H9 (cell line): ENCODE measurements at regions not wholly inside any gene's neighbourhood (a gene's known extent, or its start where the extent isn't known, plus 50 kb on each side); places are given as distances from the start of the nearest gene placed in this dataset.

ENCODE experiments used
- DNase-seq: peaks from one replicate; pipeline ENCODE4 v3.0.0-alpha.2; 2017
- H2AFZ ChIP-seq: one replicate; pipeline ENCODE4 v1.6.1; 2013; ENCODE audit warnings: mild to moderate bottlenecking, low read length, control low read depth, moderate library complexity
- H2AK5ac ChIP-seq: 2 replicates; pipeline ENCODE4 v1.6.1; 2013; ENCODE audit warnings: low read length, control low read depth, mixed read lengths; ENCODE audit not compliant: insufficient read length
- H2BK120ac ChIP-seq: one replicate; pipeline ENCODE4 v1.6.1; 2013; ENCODE audit warnings: low read depth, mild to moderate bottlenecking, low read length, control low read depth, inconsistent platforms; ENCODE audit not compliant: poor library complexity, severe bottlenecking
- H2BK12ac ChIP-seq: 2 replicates; pipeline ENCODE4 v1.6.1; 2013; ENCODE audit warnings: low read length, control low read depth, mixed read lengths, low read depth; ENCODE audit not compliant: insufficient read length
- H2BK15ac ChIP-seq: 2 replicates; pipeline ENCODE4 v1.6.1; 2013; ENCODE audit warnings: low read depth, low read length, control low read depth
- H2BK20ac ChIP-seq: one replicate; pipeline ENCODE4 v1.6.1; 2013; ENCODE audit warnings: low read depth, mild to moderate bottlenecking, low read length, control low read depth, inconsistent platforms; ENCODE audit not compliant: poor library complexity, severe bottlenecking
- H2BK5ac ChIP-seq: 2 replicates; pipeline ENCODE4 v1.6.1; 2013; ENCODE audit warnings: low read length, control low read depth, mixed read lengths; ENCODE audit not compliant: insufficient read length
- H3K14ac ChIP-seq: 2 replicates; pipeline ENCODE4 v1.6.1; 2013; ENCODE audit warnings: low read length, control low read depth; ENCODE audit not compliant: insufficient read depth
- H3K18ac ChIP-seq: 2 replicates; pipeline ENCODE4 v1.6.1; 2013; ENCODE audit warnings: low read depth, mild to moderate bottlenecking, mixed read lengths, low read length, control low read depth; ENCODE audit not compliant: insufficient read length
- H3K23ac ChIP-seq: 2 replicates; pipeline ENCODE4 v1.6.1; 2013; ENCODE audit warnings: low read length, control low read depth, mixed read lengths, low read depth; ENCODE audit not compliant: insufficient read length
- H3K23me2 ChIP-seq: 2 replicates; pipeline ENCODE4 v1.6.1; 2013; ENCODE audit warnings: low read depth, mild to moderate bottlenecking, mixed read lengths, low read length, control low read depth; ENCODE audit not compliant: insufficient read length, poor library complexity, severe bottlenecking
- H3K27ac ChIP-seq: 2 replicates; pipeline ENCODE4 v1.5.1; 2013; ENCODE audit warnings: low read length, control low read depth, mixed read lengths, low read depth; ENCODE audit not compliant: insufficient read length
- H3K27me3 ChIP-seq: 2 replicates; pipeline ENCODE4 v1.6.1; 2013; ENCODE audit warnings: low read length, control low read depth, inconsistent platforms; ENCODE audit not compliant: insufficient read depth
- H3K4ac ChIP-seq: 2 replicates; pipeline ENCODE4 v1.6.1; 2013; ENCODE audit warnings: low read depth, mild to moderate bottlenecking, control low read depth, inconsistent platforms, low read length, moderate library complexity
- H3K4me1 ChIP-seq: 2 replicates; pipeline ENCODE4 v1.6.1; 2013; ENCODE audit warnings: low read length, control low read depth, inconsistent platforms; ENCODE audit not compliant: insufficient read depth
- H3K4me2 ChIP-seq: 2 replicates; pipeline ENCODE4 v1.6.1; 2013; ENCODE audit warnings: low read length, control low read depth, mixed read lengths; ENCODE audit not compliant: insufficient read length, insufficient read depth
- H3K56ac ChIP-seq: 2 replicates; pipeline ENCODE4 v1.6.1; 2013; ENCODE audit warnings: low read depth, mild to moderate bottlenecking, mixed read lengths, low read length, control low read depth; ENCODE audit not compliant: insufficient read length
- H3K79me1 ChIP-seq: 2 replicates; pipeline ENCODE4 v1.6.1; 2013; ENCODE audit warnings: low read depth, mild to moderate bottlenecking, moderate library complexity, low read length, control low read depth, inconsistent platforms; ENCODE audit not compliant: insufficient read depth, poor library complexity, severe bottlenecking
- H3K79me2 ChIP-seq: 2 replicates; pipeline ENCODE4 v1.6.1; 2013; ENCODE audit warnings: low read length, control low read depth, inconsistent platforms; ENCODE audit not compliant: insufficient read depth
- H3K9ac ChIP-seq: 2 replicates; pipeline ENCODE4 v1.6.1; 2013; ENCODE audit warnings: low read length, control low read depth, mixed read lengths; ENCODE audit not compliant: insufficient read length; ENCODE audit errors: extremely low read depth
- H3K9me3 ChIP-seq: one replicate; pipeline ENCODE4 v1.6.1; 2013; ENCODE audit warnings: low read depth, low read length, inconsistent platforms; ENCODE audit not compliant: control insufficient read depth
- H3T11ph ChIP-seq: one replicate; pipeline ENCODE4 v1.6.1; 2013; ENCODE audit warnings: mild to moderate bottlenecking, low read length, control low read depth, inconsistent platforms
- H4K20me1 ChIP-seq: one replicate; pipeline ENCODE4 v1.6.1; 2013; ENCODE audit not compliant: control insufficient read depth, insufficient read length, insufficient read depth
- H4K5ac ChIP-seq: 2 replicates; pipeline ENCODE4 v1.6.1; 2013; ENCODE audit warnings: low read depth, mild to moderate bottlenecking, mixed read lengths, low read length, control low read depth; ENCODE audit not compliant: insufficient read length
- H4K8ac ChIP-seq: replicated peaks from 2 replicates; pipeline ENCODE4 v1.6.1; 2013; ENCODE audit warnings: low read length, control low read depth, mixed read lengths, low read depth; ENCODE audit not compliant: insufficient read length
- H4K91ac ChIP-seq: 2 replicates; pipeline ENCODE4 v1.6.1; 2013; ENCODE audit warnings: low read depth, mild to moderate bottlenecking, moderate library complexity, mixed read lengths, low read length, control low read depth; ENCODE audit not compliant: insufficient read length
- H3K27ac Mint-ChIP-seq, 3 experiments: 2 replicates in 2 of 3; 3 replicates in 1 of 3; pipeline ENCODE4 v1.8.0; 2020 to 2021; ENCODE audit warnings: mixed read lengths in 3 of 3, mild to moderate bottlenecking in 1 of 3, moderate library complexity in 1 of 3
- H3K27me3 Mint-ChIP-seq: 2 replicates; pipeline ENCODE4 v1.8.0; 2021; ENCODE audit warnings: low read depth, mild to moderate bottlenecking, moderate library complexity, mixed read lengths
- H3K36me3 Mint-ChIP-seq, 3 experiments: 2 replicates in 2 of 3; 3 replicates in 1 of 3; pipeline ENCODE4 v1.8.0; 2020 to 2021; ENCODE audit warnings: low read depth in 3 of 3, mixed read lengths in 3 of 3; ENCODE audit not compliant: insufficient read depth in 1 of 3
- H3K4me1 Mint-ChIP-seq, 2 experiments: 2 replicates each; pipeline ENCODE4 v1.8.0; 2020; ENCODE audit warnings: mixed read lengths in 2 of 2
- H3K4me3 Mint-ChIP-seq, 2 experiments: 2 replicates in 1 of 2; 3 replicates in 1 of 2; pipeline ENCODE4 v1.8.0; 2020 to 2021; ENCODE audit warnings: mild to moderate bottlenecking in 2 of 2, mixed read lengths in 2 of 2, moderate library complexity in 1 of 2
- H3K9me3 Mint-ChIP-seq, 2 experiments: 2 replicates in 1 of 2; 3 replicates in 1 of 2; pipeline ENCODE4 v1.8.0; 2020; ENCODE audit warnings: mild to moderate bottlenecking in 2 of 2, mixed read lengths in 2 of 2, moderate library complexity in 1 of 2
- CTCF ChIP-seq: fragments of 200-600 bp; sonication (generic); conservative IDR thresholded peaks from 3 replicates; pipeline ENCODE4 v1.8.0; 2021; ENCODE audit warnings: antibody characterized with exemption, mild to moderate bottlenecking
- WGBS: extraction: QIAGEN DNeasy Blood & Tissue Kit; methylation state at CpG from one replicate; pipeline ENCODE4 v1.1.7; 2013; ENCODE audit warnings: missing lambda C conversion rate, low lambda C conversion rate, mixed read lengths; ENCODE audit not compliant: insufficient read length; ENCODE audit errors: extremely low coverage; 5-methylcytosine and 5-hydroxymethylcytosine counted together

- no peak for TF ChIP-seq CTCF
- Histone ChIP-seq H2BK12ac (no peak overlapping the region), H3K56ac (no peak overlapping the region), H3T11ph (no peak overlapping the region), H4K20me1 (no peaks in the 10 kb centered on the region), H4K91ac (no peak overlapping the region), H3K27me3 (no peaks in the 10 kb centered on the region), H3K9ac (no peak overlapping the region), H2BK20ac (no peak overlapping the region), H3K23ac (no peak overlapping the region), H3K4me2 (no peak overlapping the region), H3K4ac (no peak overlapping the region), H3K4me1 (no peaks in the 10 kb centered on the region), H3K9me3 (peaks cover 66% of the 10 kb centered on the region), H2AK5ac (no peak overlapping the region), H2BK5ac (no peak overlapping the region), H2BK15ac (no peak overlapping the region), H4K8ac (no peak overlapping the region), H3K27ac (no peak overlapping the region), H3K14ac (no peak overlapping the region), H3K79me1 (no peaks in the 10 kb centered on the region), H2AFZ (no peak overlapping the region), H3K18ac (no peak overlapping the region), H2BK120ac (no peak overlapping the region), H3K79me2 (no peaks in the 10 kb centered on the region), H3K23me2 (no peaks in the 10 kb centered on the region), H4K5ac (no peak overlapping the region)
- Mint-ChIP-seq H3K36me3 (peaks cover 14 to 33% (median 15%) of the 10 kb centered on the region in 3 experiments), H3K27me3 (peaks cover 7% of the 10 kb centered on the region), H3K9me3 (peaks cover 82 to 96% of the 10 kb centered on the region in 2 experiments), H3K27ac (no peak overlapping the region), H3K4me3 (no peak overlapping the region), H3K4me1 (no peaks in the 10 kb centered on the region)
- WGBS, result no CpG with 5 or more reads among the region's 13 CpGs
- no peak for DNase-seq
Observed at GRCh38 chr19:56933014-56933705, 92.6 kb upstream of the PEG3 start.
